Lower leg skin (tissue), 4 donors: ENCODE measurements at regions not wholly inside any gene's neighbourhood (a gene's known extent, or its start where the extent isn't known, plus 50 kb on each side); places are given as distances from the start of the nearest gene placed in this dataset.

Experiments
- DNase-seq, 2 donors: peaks; one replicate each; pipeline ENCODE4 v3.0.0-alpha.2; 2019; ENCODE audit warnings: low spot score in 2 of 2
- H3K4me3 ChIP-seq: fragments of 200-600 bp; sonication (generic); 2 replicates; pipeline ENCODE4 v1.5.1; 2017; ENCODE audit warnings: mild to moderate bottlenecking, low read depth; ENCODE audit not compliant: poor library complexity, severe bottlenecking
- POLR2A ChIP-seq, 2 donors: fragments of 450-650 bp; IDR thresholded peaks; one replicate each; pipeline ENCODE4 v1.6.1; 2016 to 2017; ENCODE audit warnings: antibody characterized with exemption in 2 of 2, mild to moderate bottlenecking in 1 of 2, moderate library complexity in 1 of 2
- WGBS, 2 donors: methylation state at CpG; one replicate each; pipeline ENCODE4 v1.1.5; 2018; 5-methylcytosine and 5-hydroxymethylcytosine counted together
- intact Hi-C: fragments of 100-400 bp; cut with DNase I; formaldehyde crosslinking; loops from one replicate; pipeline ENCODE4 v1.15.0; 2023; ENCODE audit warnings: low total_unique reads
- TF ChIP-seq, protein P1 (sequence below), 3 donors: fragments of 450-650 bp; IDR thresholded peaks; one replicate each; pipeline ENCODE4 v1.5.1; 2016; ENCODE audit warnings: antibody characterized with exemption in 3 of 3, mild to moderate bottlenecking in 3 of 3, moderate library complexity in 2 of 3

DNA sequence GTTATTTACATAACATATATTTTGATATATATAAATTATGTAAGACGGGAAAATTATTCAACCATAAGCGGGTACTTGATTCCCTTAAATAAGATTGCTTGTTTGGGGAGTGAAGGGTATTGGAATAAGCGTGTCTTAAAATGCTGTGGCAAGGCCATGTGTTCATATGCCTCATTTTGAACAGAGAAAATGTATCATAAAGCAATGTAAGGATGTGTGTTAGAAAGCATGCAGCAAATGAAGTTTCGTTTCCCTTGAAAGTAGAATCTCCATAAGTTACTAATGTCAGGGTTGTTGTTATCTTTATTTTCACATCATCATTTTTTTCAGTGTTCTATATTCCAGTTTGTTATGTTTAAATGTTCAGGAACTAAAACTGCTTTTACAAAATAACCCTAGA, 465.6 kb downstream of the FOXG1 start:
- intact Hi-C loops = no loop called here

DNA sequence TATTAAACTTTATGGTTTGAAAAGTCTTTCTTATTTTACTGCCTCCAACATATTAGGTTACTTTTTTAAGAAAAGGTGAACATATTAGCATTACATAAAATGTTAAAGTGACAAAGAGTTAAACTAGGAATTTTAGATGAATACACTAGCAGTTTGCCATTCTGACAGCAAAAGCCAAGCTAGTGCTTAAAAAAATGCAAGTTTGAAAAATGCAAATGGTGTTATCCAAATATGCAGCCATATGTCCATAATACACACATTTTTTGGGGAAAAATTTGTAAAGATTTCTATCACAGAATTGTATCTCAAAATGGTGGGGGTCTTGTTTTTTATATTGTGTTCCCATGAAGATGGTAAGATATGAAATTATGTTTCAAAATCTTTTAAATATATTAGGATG, 466.1 kb downstream of the FOXG1 start:
- no peak for DNase-seq
- TF ChIP-seq, protein P1, sequence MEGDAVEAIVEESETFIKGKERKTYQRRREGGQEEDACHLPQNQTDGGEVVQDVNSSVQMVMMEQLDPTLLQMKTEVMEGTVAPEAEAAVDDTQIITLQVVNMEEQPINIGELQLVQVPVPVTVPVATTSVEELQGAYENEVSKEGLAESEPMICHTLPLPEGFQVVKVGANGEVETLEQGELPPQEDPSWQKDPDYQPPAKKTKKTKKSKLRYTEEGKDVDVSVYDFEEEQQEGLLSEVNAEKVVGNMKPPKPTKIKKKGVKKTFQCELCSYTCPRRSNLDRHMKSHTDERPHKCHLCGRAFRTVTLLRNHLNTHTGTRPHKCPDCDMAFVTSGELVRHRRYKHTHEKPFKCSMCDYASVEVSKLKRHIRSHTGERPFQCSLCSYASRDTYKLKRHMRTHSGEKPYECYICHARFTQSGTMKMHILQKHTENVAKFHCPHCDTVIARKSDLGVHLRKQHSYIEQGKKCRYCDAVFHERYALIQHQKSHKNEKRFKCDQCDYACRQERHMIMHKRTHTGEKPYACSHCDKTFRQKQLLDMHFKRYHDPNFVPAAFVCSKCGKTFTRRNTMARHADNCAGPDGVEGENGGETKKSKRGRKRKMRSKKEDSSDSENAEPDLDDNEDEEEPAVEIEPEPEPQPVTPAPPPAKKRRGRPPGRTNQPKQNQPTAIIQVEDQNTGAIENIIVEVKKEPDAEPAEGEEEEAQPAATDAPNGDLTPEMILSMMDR (IDR thresholded peaks at IDR 0.05) = no peak
- TF ChIP-seq POLR2A (IDR thresholded peaks at IDR 0.05) = no peak
- no peak overlapping the region for H3K4me3 ChIP-seq
- intact Hi-C loops = no loop called here

More for the DNA sequence above, 465.6 kb downstream of the FOXG1 start:
- WGBS, 2 donors = 75 to 83% methylated on average over 4 of the region's 4 CpGs
- no peak overlapping the region for H3K4me3 ChIP-seq
- DNase-seq = no peak
- TF ChIP-seq POLR2A (IDR thresholded peaks at IDR 0.05) = no peak
- TF ChIP-seq, protein P1 (IDR thresholded peaks at IDR 0.05) = no peak

DNA sequence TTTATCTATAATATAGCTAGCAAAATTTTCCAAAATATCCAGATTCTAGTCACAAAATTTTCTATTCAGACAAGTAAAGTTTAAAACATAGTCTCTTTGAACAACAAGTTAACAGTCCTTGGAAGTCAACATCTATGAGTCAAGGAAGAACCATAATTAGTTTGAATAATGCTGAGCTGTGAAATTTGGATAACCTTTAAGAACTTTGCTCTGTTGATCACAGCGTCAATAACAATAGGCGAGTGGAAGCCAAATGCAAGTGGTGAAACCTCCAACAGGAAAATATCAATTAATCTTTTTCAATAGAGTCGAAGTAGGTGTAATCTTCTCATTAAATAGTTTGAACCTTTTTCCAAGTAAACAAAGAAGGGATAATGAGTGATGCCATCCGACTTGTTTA, 466.6 kb downstream of the FOXG1 start:
- WGBS, 2 donors = 56 to 57% methylated on average over 4 of the region's 4 CpGs
- no peak for DNase-seq
- intact Hi-C loops = no loop called here
- TF ChIP-seq, protein P1 (IDR thresholded peaks at IDR 0.05) = no peak
- no peak for TF ChIP-seq POLR2A (IDR thresholded peaks at IDR 0.05)
- H3K4me3 ChIP-seq = no peak overlapping the region

DNA sequence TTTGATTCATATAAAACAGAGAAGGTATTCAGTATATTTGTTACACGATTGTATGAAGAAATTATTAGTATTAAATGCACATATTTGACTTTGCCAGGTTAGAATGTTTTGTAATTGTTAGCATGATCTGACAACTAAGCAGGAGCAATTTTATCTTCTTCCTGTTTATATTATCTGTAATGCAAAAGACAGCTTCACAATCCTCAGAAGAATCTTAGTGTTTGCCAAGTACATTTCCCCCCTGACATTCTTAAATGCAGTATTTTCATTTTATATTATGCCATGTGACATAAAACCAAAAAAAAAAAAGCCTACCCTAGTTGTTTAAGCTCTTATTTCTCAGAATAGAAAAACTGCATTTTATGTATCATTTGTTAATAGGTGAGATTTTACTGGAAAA, 469.4 kb downstream of the FOXG1 start:
- H3K4me3 ChIP-seq = no peak overlapping the region
- no peak for DNase-seq
- 68 to 77% methylated on average over 1 of the region's 1 CpG for WGBS, 2 donors
- intact Hi-C loops = no loop called here
- no peak for TF ChIP-seq POLR2A (IDR thresholded peaks at IDR 0.05)
- TF ChIP-seq, protein P1 (IDR thresholded peaks at IDR 0.05) = no peak

DNA sequence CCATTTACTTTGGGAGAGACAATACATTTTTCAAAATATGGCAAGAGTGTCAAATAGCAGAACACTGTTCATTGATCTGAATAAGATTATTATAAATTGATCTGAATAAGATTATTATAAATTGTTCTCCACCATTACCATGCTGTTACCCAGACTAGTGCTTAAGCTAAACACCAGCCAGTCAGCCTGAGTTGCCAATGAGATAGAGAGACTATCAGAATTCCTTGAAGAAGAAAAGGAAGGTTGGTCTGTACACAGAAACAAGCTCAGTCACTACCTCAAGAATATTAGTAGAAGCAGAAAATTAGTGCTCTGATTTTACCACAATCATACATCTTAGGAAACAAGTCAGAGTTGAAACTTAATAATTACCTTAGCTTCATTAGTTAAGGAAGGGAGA, 469.8 kb downstream of the FOXG1 start:
- H3K4me3 ChIP-seq = no peak overlapping the region
- no peak for DNase-seq
- intact Hi-C loops = no loop called here
- no peak for TF ChIP-seq POLR2A (IDR thresholded peaks at IDR 0.05)
- TF ChIP-seq, protein P1 (IDR thresholded peaks at IDR 0.05) = no peak

GRCh38 chr14:29236848-29237247, 470.3 kb downstream of the FOXG1 start:
- DNase-seq = no peak
- TF ChIP-seq, protein P1 (IDR thresholded peaks at IDR 0.05) = no peak
- TF ChIP-seq POLR2A (IDR thresholded peaks at IDR 0.05) = no peak
- intact Hi-C loops = no loop called here
- no peak overlapping the region for H3K4me3 ChIP-seq
- 55 to 56% methylated on average over 2 of the region's 2 CpGs for WGBS, 2 donors
